ENCODE measurements at regions not wholly inside any gene's neighbourhood (a gene's known extent, or its start where the extent isn't known, plus 50 kb on each side); places are given as distances from the start of the nearest gene placed in this dataset.

DNA sequence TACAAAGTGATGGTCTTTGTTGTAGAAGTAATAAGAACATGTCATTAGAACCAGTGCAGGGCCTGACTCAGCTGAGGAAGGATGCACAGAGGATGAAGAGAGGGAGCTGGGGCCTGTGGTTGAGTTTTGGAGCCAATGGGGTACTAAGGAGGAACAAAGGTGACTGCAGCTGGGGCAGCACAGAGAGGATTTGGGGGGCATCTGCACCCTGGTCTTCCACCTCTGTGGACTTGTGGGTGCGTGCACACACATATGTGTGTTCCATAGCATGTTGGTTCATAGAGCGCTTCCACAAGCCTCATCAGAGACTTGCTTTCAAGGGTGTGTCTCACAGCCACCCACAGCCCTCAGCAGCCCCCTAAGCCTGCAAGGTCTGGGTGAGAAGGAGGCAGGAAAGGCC lies 650.3 kb upstream of the MGMT start:
- TF ChIP-seq, protein P1, sequence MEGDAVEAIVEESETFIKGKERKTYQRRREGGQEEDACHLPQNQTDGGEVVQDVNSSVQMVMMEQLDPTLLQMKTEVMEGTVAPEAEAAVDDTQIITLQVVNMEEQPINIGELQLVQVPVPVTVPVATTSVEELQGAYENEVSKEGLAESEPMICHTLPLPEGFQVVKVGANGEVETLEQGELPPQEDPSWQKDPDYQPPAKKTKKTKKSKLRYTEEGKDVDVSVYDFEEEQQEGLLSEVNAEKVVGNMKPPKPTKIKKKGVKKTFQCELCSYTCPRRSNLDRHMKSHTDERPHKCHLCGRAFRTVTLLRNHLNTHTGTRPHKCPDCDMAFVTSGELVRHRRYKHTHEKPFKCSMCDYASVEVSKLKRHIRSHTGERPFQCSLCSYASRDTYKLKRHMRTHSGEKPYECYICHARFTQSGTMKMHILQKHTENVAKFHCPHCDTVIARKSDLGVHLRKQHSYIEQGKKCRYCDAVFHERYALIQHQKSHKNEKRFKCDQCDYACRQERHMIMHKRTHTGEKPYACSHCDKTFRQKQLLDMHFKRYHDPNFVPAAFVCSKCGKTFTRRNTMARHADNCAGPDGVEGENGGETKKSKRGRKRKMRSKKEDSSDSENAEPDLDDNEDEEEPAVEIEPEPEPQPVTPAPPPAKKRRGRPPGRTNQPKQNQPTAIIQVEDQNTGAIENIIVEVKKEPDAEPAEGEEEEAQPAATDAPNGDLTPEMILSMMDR (IDR thresholded peaks at IDR 0.05), result no peak
- TF ChIP-seq POLR2A (IDR thresholded peaks at IDR 0.05), result no peak
- WGBS, 4 donors, result 85 to 100% (median 96%) methylated on average over 1 to 2 of the region's 2 CpGs
- no peak for ATAC-seq

DNA sequence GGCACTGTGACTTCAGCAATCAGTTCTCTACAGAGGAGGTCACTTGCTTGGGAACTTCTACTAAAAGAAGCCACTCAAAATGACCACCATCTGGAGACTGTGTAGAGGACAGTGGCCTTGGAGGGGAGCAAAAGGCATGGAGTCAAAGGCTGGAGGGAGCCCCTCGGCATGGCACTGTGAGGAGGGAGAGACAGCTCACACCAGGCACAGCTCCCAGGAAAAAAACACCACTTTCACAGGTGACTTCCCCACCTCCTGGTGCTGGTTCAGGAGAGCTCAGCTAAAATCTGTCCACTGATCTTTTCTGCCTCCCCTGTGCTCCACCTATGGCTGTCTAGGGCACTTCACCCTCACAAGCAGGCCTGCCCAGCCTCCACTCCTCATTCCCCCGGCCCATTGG lies 649.4 kb upstream of the MGMT start:
- intact Hi-C loops (cut with DNase I), result loop anchor here in 1 of 10 donors (10.0 kb wide), 1 partner anchor 63 kb away; no protein-coding TSS in a partner anchor
- Histone ChIP-seq H3K4me3 (no peak overlapping the region), H3K27me3 (no peaks in the 10 kb centered on the region), H3K36me3 (no peaks in the 10 kb centered on the region), H3K27ac (no peak overlapping the region), H3K9me3 (no peaks in the 10 kb centered on the region), H3K4me1 (no peaks in the 10 kb centered on the region)
- no peak for DNase-seq
- no peak for ATAC-seq
- TF ChIP-seq, protein P1 (IDR thresholded peaks at IDR 0.05), result no peak
- TF ChIP-seq POLR2A (IDR thresholded peaks at IDR 0.05), result no peak
- 76 to 100% (median 85%) methylated on average over 1 to 2 of the region's 2 CpGs for WGBS, 4 donors

More for the DNA sequence above, 650.3 kb upstream of the MGMT start:
- Histone ChIP-seq H3K9me3 (no peaks in the 10 kb centered on the region), H3K27me3 (no peaks in the 10 kb centered on the region), H3K4me3 (no peak overlapping the region), H3K4me1 (no peaks in the 10 kb centered on the region), H3K27ac (no peak overlapping the region), H3K36me3 (no peaks in the 10 kb centered on the region)
- no peak for DNase-seq
- intact Hi-C loops (cut with DNase I), result loop anchor here in 1 of 10 donors (10.0 kb wide), 1 partner anchor 62 kb away; no protein-coding TSS in a partner anchor

DNA sequence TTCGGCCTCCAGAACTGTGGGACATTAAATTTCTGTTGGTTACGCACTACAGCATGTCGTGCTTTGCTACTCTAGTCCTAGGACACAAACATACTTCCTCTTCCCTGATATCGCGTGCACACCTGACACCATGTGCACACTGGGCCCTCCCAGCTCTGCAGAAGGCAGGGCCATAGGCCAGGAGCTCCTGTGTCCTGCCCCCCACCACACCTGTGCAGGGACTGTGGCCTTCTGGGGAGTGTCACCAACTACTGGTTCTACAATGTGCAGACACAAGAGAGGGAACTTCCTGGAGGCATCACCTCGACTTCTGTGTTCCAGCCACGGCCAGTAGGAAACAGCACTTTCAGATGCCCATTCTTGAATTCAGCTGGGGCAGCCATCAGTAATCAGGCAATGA lies 646.4 kb upstream of the MGMT start:
- WGBS, 4 donors, result 60 to 78% (median 70%) methylated on average over 7 of the region's 7 CpGs
- no peak for DNase-seq
- Histone ChIP-seq H3K9me3 (no peaks in the 10 kb centered on the region), H3K27ac (no peak overlapping the region), H3K4me1 (no peaks in the 10 kb centered on the region), H3K27me3 (no peaks in the 10 kb centered on the region), H3K36me3 (no peaks in the 10 kb centered on the region), H3K4me3 (no peak overlapping the region)
- ATAC-seq, result no peak
- no peak for TF ChIP-seq POLR2A (IDR thresholded peaks at IDR 0.05)
- TF ChIP-seq, protein P1 (IDR thresholded peaks at IDR 0.05), result no peak
- intact Hi-C loops (cut with DNase I), result no loop called here

DNA sequence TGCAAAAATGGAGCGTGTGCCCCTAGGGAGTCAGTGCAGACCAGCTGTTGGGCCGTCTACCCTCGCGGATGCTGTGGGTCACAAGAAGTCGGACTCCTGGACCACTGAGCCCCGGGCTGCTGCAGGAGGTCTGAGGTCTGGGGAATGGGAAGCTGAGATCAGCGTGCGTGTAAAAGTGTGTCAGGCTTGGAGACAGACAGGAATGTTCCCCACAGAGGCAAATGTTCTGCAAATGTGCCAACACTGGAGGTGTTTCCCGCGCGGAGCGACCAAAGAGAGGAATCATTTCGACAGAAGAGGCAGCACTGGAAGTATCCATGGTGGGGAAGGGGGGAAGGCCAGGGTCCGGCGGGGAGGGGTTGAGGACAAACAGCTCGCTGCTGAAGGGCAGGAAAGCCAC lies 643.8 kb upstream of the MGMT start:
- Histone ChIP-seq H3K4me1 (no peaks in the 10 kb centered on the region), H3K4me3 (no peak overlapping the region), H3K9me3 (no peaks in the 10 kb centered on the region), H3K36me3 (no peaks in the 10 kb centered on the region), H3K27ac (no peak overlapping the region), H3K27me3 (peaks cover 0 to 3% (median 0%) of the 10 kb centered on the region in 9 donors)
- ATAC-seq (no peak), DNase-seq (no peak)
- TF ChIP-seq, protein P1 (IDR thresholded peaks at IDR 0.05), result no peak
- no peak for TF ChIP-seq POLR2A (IDR thresholded peaks at IDR 0.05)
- intact Hi-C loops (cut with DNase I), result no loop called here
- 87 to 93% (median 91%) methylated on average over 16 of the region's 16 CpGs for WGBS, 4 donors
